Activated T-cell treated with anti-CD3 and anti-CD28 coated beads, Interleukin-2, amount 50 U/mL, for 48 hours (primary cell): ENCODE measurements at regions not wholly inside any gene's neighbourhood (a gene's known extent, or its start where the extent isn't known, plus 50 kb on each side); places are given as distances from the start of the nearest gene placed in this dataset.
"Not testable (repeated sequence)": the region's sequence is repeated elsewhere in the genome, so short reads cannot be mapped to it uniquely, and the experiment has no call there.

ENCODE experiments used
- DNase-seq, 2 experiments: peaks; one replicate each; pipeline ENCODE4 v3.0.0-alpha.2; 2020

DNA sequence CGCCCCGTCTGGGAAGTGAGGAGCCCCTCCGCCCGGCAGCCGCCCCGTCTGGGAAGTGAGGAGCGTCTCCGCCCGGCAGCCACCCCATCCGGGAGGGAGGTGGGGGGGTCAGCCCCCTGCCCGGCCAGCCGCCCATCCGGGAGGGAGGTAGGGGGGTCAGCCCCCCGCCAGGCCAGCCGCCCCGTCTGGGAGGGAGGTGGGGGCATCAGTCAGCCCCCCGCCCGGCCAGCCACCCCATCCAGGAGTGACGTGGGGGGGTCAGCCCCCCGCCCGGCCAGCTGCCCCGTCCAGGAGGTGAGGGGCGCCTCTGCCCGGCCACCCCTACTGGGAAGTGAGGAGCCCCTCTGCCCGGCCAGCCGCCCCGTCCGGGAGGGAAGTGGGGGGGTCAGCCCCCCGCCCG is 297.5 kb upstream of the DYNLRB2 start:
- DNase-seq: not testable (repeated sequence)

DNA sequence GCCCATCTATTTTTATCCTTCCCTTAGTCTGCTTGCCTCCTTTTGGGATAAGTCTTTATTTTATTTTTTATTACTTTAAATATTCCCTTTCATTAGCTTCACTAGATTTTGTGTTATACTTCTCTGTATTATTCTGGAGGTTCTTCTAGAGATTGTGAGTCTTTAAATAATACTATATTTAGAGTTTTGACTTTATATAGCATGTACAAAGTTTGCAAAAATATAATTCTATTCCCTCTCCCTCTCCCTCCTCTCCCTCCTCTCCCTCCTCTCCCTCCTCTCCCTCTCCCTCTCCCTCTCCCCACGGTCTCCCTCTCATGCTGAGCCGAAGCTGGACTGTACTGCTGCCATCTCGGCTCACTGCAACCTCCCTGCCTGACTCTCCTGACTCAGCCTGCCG is 298.5 kb upstream of the DYNLRB2 start:
- not testable (repeated sequence) for DNase-seq

DNA sequence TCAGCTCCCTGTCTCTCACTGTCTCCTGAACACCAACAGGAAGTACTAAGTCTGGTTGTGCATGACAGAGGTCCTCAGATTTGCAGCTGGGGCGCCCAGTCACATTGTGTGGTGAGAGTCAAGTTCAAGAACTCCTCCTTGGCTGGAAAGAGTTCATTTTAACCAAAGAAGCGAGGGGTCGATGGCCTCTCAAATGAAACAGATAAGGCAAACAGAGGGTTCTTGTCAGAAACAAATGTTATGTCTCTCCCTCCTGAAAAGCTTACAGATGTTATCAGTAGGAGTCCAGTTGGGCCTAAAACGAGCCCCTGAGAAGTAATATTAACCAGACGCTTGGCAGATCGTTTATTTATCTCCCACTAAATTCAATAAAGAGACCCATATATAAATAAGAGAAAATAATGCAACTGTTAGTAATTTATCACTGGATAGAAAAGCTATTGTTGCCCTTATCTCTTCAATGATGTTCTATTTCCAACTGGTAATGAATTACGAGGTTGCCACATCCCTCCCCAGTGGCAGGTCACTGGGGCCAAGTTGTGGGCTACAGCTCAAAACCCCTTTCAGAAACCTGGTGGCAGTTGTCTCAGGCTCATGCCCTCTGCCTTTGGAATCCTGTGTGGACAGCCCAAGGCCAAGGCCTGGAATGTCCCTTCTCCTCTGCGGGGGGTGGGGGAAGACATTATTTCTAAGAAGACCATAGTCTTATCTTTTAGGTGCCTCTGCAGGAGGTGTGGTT is 307.5 kb upstream of the DYNLRB2 start:
- no peak for DNase-seq

DNA sequence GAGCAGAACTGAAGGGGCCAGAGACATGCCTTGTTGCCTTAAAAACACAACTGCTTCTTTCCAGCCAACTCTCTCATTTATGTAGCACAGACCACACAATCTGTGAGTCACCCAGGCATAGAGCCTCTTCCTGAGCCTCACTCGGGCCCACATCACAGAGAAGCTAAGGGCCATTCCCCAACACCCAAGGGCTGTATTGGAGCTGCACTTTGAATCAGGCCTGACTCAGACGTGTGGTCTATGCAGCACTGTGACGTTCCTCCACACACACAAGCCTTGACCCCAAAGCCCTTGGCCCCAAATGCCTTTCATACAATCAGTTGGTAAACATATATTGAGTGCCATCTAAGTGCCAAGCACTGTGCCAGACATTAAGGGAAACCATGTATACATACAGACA is 308.9 kb upstream of the DYNLRB2 start:
- peak; percentile 22 to 40 for DNase-seq

DNA sequence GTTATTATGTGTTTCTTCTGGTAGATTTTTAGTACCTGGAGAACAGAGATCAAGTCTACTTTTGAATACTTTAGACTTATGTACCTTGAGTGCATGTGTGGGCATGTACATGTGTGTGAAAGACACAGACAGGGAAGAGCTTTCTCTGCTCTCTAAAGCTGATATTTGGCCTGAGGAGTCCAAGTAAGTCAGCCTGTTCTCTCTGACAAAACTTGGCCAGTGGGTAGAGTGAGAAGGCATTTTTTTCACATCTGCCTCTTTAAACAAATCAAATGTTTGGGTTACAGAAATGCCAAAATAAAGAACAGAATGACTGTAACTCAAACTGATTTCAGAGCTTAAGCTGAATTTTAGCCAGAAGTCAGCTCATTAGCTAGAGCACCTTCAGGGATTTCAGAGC is 309.7 kb upstream of the DYNLRB2 start:
- DNase-seq: no peak

DNA sequence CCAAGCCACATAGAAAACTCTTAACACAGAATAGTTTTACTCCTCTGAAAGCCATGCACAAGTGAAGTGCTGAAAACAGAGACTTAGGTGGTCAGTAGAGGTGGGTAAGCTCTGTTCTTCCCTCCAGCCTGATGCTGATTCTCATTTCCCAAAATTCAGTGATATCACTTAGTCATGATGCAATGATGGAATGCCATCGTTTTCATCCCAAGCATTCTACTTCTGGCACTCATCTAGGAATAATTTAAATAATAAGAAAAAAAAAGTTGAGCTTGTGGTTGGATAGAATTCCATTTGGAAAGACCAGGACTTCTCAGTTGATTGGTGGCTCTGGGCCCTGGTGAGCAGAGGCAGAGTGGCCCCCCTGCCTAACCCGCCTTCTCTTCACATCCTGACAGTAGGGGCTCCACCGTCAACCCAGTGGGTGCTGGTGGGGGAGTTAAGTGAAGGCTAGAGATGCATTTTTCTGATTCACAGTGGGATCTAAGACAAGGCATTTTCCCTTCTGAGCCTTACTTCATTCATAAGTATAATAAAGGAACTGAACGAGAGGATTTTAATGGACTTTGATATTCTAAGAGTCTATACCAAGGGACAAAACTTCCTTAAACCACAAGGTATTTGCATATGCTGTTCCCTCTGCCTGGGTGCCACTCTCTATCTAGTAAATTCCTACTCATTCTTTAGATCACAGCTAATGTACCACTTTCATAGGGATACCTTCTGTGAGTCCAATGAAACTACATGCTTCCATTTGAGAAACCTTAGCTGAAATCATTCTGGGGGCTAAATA is 310.3 kb upstream of the DYNLRB2 start:
- no peak for DNase-seq

DNA sequence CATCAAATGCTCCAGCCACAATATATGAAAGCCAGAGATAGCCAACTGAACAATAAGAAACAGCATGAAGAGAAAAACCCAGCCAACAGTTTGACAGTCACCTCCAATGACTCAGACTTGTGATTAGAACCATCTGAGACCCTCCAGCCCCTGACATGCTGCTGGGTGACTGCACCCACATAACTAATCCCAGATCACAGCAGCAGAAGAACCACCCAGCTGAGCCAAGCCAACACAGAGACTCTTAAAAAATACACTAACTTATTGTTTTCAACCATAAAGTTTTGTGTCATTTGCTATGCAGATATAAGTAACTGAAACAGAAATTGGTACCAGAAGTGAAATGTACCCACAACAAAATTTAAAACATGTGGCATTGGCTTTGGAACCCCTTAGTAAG is 314.3 kb upstream of the DYNLRB2 start:
- no peak for DNase-seq

DNA sequence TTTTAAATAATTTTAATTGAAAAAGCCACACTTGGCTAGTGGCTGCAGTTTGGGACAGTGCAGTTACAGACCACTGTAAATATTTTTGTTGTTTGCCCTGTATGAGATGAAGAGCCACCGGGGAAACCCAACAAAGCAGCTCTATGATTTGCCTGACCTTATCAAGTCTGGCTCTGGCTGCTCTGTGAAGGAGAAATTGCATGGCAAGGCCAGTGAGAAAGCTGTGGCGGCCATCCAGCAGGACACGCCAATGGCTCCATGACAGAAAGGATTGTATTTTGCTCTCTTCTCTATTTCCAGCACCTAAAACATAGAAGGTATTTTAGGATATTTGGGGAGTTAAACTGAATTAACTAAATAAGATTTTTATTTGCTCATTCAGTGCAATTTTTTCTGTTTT is 330.0 kb upstream of the DYNLRB2 start:
- no peak for DNase-seq

DNA sequence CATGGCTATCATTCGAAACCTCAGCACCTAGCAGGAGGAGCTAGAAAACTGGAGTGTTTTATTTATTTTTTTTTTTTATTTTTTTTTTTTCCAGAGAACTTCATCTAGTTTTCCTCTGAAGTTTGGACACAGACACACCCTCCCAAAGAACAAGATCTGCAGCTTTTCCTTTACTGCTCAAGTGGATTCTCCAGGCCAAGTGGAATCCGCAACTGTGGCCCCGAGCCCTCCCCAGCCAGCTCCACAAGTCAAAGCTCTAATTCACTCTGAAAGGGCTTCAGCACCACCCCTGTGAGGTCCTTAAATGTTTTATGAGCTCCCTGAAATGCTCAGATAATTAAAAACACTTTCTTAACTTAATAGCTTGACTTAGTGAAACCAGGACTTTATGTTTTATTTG is 332.1 kb upstream of the DYNLRB2 start:
- no peak for DNase-seq

DNA sequence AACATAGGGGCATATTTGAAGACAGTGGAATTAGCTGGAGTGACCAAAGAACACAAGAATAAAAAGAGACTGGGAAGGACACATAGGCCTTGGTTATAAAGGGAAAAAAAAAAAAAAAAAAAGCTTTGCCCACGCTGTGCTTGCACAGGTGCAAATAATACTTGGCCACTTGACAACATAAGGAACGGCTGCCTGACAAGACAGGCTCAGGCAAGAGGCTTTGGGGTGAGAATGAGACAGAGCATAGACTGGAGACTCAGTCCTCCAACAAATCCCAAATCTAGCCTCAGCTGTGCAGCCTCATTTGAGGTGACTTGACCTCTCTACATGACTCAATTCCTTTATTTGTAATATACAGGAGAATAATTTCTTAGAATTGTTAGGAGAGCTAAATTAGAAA is 332.8 kb upstream of the DYNLRB2 start:
- no peak for DNase-seq

DNA sequence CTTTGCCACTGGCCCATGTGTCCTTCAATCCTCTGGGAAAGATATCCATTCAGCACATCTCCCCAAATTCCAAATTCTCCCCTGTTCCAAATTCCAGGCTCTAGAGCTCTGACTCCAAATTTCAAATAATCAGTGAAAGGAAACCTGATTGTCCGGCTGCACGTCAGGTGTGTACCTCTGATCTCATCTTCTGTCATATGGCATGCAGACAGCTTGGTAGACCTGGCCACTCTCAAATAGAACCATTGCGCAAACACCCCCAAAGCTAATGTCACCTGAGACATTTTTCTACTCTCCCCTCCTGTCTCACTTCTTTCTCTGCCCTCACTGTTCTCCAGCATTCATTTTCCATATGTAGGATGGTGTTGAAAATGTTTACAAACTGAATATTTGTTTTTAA is 337.0 kb upstream of the DYNLRB2 start:
- no peak for DNase-seq

DNA sequence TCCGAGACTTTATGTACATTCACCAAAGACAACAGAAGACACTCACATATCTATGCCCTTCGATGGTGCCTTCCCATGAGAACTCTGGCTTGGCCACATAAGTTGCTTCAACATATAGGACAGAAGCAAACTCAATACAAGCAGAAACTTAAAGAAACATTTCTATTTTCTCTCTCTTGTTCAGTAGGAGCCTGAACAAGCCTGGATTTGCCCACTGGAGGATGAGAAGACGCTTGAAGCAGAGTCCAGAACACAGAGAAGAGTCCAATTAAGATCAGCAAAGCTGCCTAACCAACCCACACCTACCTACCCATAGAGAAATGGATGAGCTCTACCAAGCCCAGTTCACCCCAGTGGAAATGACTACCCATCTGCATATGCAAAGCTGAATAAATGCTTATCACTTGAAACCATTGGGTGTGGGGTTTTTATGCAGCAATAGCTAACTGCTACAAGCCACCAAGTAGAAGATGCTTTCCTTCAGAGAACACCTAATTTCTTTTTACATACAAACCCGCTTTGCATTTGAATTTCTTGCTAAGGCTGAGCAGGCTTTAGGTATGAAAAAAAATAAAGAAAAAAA is 337.9 kb upstream of the DYNLRB2 start:
- DNase-seq: no peak

DNA sequence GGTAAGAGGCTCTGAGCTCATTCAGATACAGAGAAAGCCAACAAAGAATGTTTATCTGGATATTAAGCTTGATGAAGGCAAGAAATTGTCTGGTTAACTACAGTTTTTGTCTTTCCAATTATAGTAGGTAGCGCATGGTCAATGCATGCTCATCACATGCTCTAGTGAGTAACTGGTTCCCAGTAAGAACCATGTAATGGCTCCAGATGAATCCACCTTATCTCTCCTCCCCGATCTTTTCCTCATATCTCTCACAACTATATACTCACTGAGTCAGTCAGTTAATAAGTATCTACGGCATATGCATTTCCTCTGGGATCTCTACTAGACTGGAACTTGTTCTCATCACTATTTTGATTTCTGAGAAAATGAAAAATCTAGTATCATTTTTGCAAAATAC is 340.7 kb upstream of the DYNLRB2 start:
- no peak for DNase-seq

DNA sequence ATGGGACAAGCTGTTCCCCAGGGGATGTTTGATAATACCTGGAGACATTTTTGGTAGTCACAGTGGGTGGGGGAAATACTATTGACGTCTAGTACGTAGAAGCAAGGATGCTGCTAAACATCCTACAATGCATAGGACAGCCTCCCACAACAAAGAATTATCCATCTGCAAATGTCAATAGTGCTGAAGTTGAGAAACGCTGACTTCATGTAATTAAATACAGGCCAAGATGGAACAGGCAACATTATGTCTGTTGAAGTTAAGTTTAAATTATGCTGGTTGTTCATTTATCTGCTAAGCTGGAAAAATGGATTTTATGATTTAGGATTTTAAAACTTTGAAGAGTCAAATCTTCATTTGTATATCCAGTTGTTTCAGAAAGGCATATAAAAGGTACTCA is 341.2 kb upstream of the DYNLRB2 start:
- DNase-seq: no peak

DNA sequence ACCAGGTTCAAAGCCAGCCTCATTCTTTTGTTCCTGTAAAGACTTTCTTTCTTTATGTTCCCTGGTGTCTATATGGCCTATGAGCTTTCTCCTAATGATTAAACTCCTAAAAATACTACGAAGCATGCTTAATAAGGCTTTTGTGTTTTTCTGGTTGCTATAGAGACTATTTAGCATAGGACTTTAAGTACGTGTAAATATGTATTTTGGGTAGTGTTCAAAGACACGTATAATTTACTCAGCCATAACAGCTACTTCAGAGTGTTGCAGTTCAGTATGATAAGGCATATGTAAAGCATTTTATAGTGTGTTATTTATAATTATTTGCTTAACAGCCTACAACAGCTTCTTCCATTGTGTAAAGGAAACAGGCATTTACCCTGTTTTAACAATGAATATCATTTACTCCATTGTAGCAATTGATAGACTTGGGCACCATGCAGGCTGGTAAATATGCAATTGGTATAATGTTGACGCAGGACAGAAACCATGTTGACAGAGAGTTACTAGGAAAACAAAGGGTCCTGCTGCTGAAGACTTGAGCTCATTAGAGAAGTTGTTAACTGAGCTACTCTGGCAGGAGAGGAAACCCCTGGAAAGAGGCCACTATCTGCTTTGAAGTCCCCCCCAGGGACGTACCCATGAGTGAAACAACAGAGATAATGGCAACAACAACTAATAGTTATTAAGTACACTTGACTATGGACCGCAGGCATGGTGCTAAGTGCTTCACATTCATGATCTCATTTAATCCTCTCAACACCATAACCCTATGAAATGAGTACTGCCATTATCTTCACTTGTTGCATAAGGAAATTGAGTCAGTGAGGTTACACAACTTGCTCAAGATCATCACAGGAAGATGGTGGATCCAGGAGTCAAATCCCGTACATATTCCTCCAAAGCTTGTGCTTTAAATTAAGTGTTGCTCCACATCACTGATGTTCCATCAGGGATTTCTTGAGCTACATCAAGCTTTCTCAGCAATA is 342.2 kb upstream of the DYNLRB2 start:
- no peak for DNase-seq

DNA sequence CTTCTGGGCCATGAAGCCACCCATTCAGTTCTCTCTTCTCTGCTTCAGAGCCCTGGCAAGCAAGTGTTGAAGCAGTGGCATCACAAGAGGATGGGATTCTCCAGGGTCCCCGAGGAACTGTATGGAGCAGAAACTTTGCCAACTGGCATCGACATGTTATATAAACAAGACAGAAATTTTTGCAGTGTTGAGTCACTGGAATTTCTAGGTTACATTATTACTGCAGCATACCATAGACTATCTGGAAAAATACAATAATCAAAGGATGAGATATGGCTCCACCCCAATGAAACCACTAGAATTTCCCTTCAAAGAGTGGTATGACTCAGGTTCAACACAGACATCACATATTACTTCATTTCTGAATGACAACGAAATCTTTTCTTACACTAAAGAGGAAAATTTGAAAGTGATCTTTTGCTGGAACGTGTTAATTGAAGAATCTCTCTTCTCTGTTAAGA is 343.0 kb upstream of the DYNLRB2 start:
- peak; percentile 17 to 20 for DNase-seq

DNA sequence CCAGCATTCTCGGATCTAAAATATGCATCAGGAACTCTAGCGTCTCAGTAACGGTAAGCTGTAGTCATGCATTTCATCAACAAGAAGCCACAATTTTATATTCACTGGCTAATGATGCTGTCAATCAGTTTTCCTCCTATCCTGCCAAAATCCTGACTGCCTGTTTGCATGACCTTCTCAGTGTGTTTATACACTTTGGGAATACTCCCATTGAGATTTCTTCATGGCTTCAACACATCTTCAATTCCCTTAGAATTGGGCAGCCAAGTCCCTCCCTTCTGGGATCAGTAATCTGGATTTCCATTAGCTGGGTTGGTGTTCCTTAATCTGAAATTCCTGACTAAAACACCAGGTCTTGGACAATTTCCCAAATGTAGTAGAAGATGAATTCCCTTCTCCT is 348.9 kb upstream of the DYNLRB2 start:
- DNase-seq: no peak

DNA sequence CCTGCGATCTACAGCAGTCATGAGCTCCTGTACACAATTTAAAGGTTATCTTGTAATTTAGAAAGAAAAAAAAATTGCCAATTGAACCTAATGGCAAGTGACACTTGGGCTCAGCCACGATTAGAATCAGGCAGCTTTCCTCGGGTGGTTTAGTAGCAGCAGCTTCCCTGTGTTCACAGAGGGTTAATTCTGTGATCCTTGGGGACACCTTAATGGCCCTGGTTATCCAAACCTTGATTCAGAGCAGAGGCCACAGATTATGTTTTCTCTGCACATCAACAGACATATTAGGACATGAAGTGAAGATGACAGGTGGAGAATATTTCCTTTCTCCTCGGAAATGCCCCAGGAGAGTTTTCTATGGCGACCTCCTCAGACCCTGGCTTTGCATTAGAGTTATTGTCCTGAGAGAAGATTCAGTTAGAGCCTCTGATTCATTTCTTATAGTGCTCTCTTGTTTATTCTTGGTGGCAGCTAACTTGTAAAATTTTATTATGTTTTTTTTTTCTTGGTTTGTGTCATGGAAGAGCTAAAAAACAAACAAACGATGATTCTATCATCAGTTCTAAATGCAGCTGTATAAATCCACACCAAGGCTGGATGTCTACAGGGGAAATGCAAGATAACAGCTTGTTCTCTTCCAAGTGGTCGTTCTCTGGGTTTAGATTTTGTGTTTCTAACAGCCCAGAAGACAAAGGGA is 351.2 kb upstream of the DYNLRB2 start:
- no peak for DNase-seq

DNA sequence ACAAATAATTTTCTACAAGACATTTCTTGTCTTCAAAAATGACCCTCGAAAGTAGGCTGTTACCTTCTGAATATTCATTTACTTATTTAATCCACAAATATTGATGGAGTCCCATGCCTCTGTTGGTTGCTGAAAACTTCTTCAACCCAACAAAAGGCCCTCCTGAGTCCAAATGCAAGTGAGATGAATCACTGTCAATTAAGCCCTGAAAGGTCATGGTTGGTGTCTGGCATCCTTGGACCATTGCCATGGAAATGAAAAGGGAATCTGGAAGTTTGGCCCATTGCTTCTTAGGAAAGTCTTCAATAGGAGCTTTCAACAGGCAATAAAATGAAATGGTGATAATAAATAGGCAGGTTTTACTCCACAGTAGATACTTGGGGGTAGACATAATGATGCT is 364.7 kb upstream of the DYNLRB2 start:
- no peak for DNase-seq

DNA sequence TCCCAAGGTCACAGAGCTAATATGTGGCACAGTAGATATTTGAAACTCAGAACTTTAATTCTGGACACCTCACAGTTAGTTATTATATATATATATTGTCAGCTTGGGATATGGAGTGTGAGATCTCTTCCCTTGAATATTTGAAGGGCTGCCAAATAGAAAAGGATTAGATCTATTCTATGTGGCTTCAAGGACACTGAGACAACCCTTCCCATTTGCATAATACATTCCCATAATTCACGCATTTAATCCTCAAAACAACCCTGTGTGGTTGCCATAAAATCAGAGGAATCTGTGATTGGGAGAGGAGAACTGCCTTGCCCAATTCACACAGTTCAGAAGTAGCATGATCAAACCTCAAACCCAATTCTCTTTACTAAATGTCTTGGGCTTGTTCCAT is 365.8 kb upstream of the DYNLRB2 start:
- DNase-seq: no peak

DNA sequence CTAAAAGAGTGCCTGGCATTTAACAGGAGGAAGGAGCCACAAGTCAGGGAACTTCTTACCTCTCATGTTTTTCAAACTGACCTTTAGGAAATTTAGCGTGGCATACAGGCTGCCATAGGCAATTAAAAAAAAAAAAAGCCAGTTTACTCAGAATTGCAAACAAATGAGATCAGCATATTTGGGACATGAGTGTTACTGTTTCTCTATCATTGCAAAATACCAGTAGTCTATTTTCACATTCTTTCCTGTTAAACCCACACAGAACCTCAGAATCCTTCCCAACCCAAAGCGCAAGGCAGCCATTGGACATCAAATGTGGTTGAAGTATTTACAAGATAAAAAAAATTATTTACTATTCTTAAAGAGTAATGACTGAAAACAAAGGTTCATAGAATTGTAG is 366.4 kb upstream of the DYNLRB2 start:
- DNase-seq: no peak

DNA sequence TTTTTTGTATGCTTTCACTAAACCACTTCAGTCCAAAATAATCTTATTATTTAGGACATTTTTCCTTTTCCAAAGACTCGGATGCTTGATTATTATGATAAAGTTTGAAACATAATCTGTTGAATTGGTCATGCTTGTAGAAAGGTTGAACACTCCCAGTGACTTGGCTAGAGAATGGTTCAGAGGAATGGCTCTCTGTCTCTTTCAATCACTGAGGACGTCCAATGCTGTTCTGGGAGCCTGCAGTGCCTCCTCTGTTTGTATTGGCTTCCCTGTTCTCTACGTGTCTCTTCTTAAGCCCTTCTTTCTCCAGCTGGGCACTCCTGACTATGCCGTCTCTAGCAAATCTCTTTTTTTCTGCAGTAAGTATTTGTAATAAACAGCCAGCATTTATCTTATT is 369.0 kb upstream of the DYNLRB2 start:
- DNase-seq: no peak
